H1 (cell line): ENCODE measurements at regions not wholly inside any gene's neighbourhood (a gene's known extent, or its start where the extent isn't known, plus 50 kb on each side); places are given as distances from the start of the nearest gene placed in this dataset.

Experiments used
- CTCF ChIA-PET: fragments of 300-600 bp; sonication (Branson Sonifier 250); formaldehyde crosslinking; loops from one replicate; lab custom pipeline; 2021; ENCODE audit not compliant: partially characterized antibody; lab: Charles Lee
- POLR2A ChIA-PET: fragments of 300-600 bp; sonication (Branson Sonifier 250); formaldehyde crosslinking; loops from one replicate; lab custom pipeline; 2021; ENCODE audit warnings: inconsistent platforms; ENCODE audit not compliant: partially characterized antibody; lab: Charles Lee
- DNase-seq, 2 experiments: peaks; one replicate each; pipeline versions ENCODE4 v3.0.0 to v3.0.0-alpha.2; 2010 to 2022; ENCODE audit warnings: low spot score in 2 of 2, low read depth in 1 of 2, mixed read lengths in 1 of 2
- FAIRE-seq: peaks from 2 replicates; lab custom pipeline; 2011; peaks lifted over from hg19 to GRCh38; lab: Jason Lieb, UNC
- H2AFZ ChIP-seq: 2 replicates; pipeline ENCODE4 v1.8.1; 2012; ENCODE audit warnings: low read length, inconsistent platforms
- H2AK5ac ChIP-seq: 2 replicates; pipeline ENCODE4 v1.6.1; 2013; ENCODE audit warnings: low read depth, low read length
- H2BK120ac ChIP-seq: replicated peaks from 2 replicates; pipeline ENCODE3; 2013; ENCODE audit warnings: low read depth, low read length, inconsistent platforms
- H2BK12ac ChIP-seq: 2 replicates; pipeline ENCODE4 v1.6.1; 2013; ENCODE audit warnings: low read depth, low read length
- H2BK15ac ChIP-seq: 2 replicates; pipeline ENCODE4 v1.6.1; 2013; ENCODE audit warnings: low read length
- H2BK20ac ChIP-seq: 2 replicates; pipeline ENCODE4 v1.6.1; 2013; ENCODE audit warnings: low read length
- H2BK5ac ChIP-seq: 2 replicates; pipeline ENCODE4 v1.6.1; 2013; ENCODE audit warnings: low read depth, low read length
- H3K14ac ChIP-seq: 2 replicates; pipeline ENCODE4 v1.6.1; 2013; ENCODE audit warnings: inconsistent platforms; ENCODE audit not compliant: insufficient read length
- H3K18ac ChIP-seq: 2 replicates; pipeline ENCODE4 v1.6.1; 2013; ENCODE audit warnings: low read length; ENCODE audit errors: extremely low read depth
- H3K23ac ChIP-seq: 2 replicates; pipeline ENCODE4 v1.6.1; 2013; ENCODE audit warnings: inconsistent platforms; ENCODE audit not compliant: insufficient read length
- H3K23me2 ChIP-seq: 2 replicates; pipeline ENCODE4 v1.6.1; 2013; ENCODE audit warnings: low read depth, low read length
- H3K27ac ChIP-seq: 2 replicates; pipeline ENCODE4 v1.6.1; 2011; ENCODE audit warnings: low read depth, low read length, inconsistent platforms
- H3K27me3 ChIP-seq, 4 experiments: replicated peaks in 1 of 4; 1 replicate in 1 of 4; 2 replicates in 3 of 4; pipeline versions ENCODE4 v1.6.1 to v1.8.1; 2011 to 2013; ENCODE audit warnings: low read length in 3 of 4, mild to moderate bottlenecking in 3 of 4, inconsistent platforms in 2 of 4, mixed read lengths in 2 of 4, moderate library complexity in 1 of 4; ENCODE audit not compliant: control insufficient read depth in 3 of 4, insufficient read depth in 3 of 4; ENCODE audit errors: extremely low read depth in 1 of 4
- H3K36me3 ChIP-seq, 4 experiments: 2 replicates each; pipeline versions ENCODE4 v1.6.1 to v1.8.1; 2011 to 2013; ENCODE audit warnings: mild to moderate bottlenecking in 4 of 4, low read length in 3 of 4, moderate library complexity in 2 of 4, control low read depth in 1 of 4, inconsistent platforms in 1 of 4; ENCODE audit not compliant: insufficient read depth in 4 of 4, control insufficient read depth in 2 of 4
- H3K4ac ChIP-seq: replicated peaks from 2 replicates; pipeline ENCODE3; 2013; ENCODE audit warnings: low read length, low read depth, mixed read lengths, inconsistent platforms; ENCODE audit not compliant: insufficient read length
- H3K4me1 ChIP-seq, 4 experiments: replicated peaks in 1 of 4; 1 replicate in 1 of 4; 2 replicates in 3 of 4; pipeline versions ENCODE4 v1.6.1 to v1.8.1; 2011 to 2013; ENCODE audit warnings: low read length in 3 of 4, inconsistent platforms in 2 of 4, mixed read lengths in 1 of 4; ENCODE audit not compliant: insufficient read depth in 4 of 4, control insufficient read depth in 3 of 4
- H3K4me2 ChIP-seq, 2 experiments: 2 replicates each; pipeline versions ENCODE4 v1.6.1 to v1.8.1; 2011 to 2013; ENCODE audit warnings: low read depth in 2 of 2, low read length in 2 of 2, control low read depth in 1 of 2, inconsistent platforms in 1 of 2, mild to moderate bottlenecking in 1 of 2; ENCODE audit not compliant: insufficient read depth in 1 of 2
- H3K4me3 ChIP-seq, 4 experiments: fragments of 200-600, 300-600 bp in 1 of 4; sonication (generic), shearing (Covaris generic), sonication (Bioruptor Twin) in 1 of 4; 2 replicates each; pipeline versions ENCODE4 v1.5.1 to v1.8.1; 2011 to 2016; ENCODE audit warnings: low read length in 4 of 4, low read depth in 3 of 4, control low read depth in 2 of 4, inconsistent platforms in 2 of 4, mild to moderate bottlenecking in 2 of 4, mixed read lengths in 1 of 4, moderate library complexity in 1 of 4; ENCODE audit not compliant: insufficient read depth in 2 of 4; ENCODE audit errors: extremely low read depth in 1 of 4
- H3K56ac ChIP-seq: replicated peaks from 2 replicates; pipeline ENCODE3; 2013; ENCODE audit warnings: low read depth, mild to moderate bottlenecking, mixed read lengths, low read length, inconsistent platforms; ENCODE audit not compliant: insufficient read length
- H3K79me1 ChIP-seq: 2 replicates; pipeline ENCODE4 v1.6.1; 2013; ENCODE audit warnings: low read depth, low read length, control low read depth
- H3K79me2 ChIP-seq, 2 experiments: 2 replicates each; pipeline versions ENCODE4 v1.6.1 to v1.8.1; 2012 to 2013; ENCODE audit warnings: low read length in 2 of 2, mild to moderate bottlenecking in 2 of 2, inconsistent platforms in 1 of 2; ENCODE audit not compliant: insufficient read depth in 2 of 2, control insufficient read depth in 1 of 2
- H3K9ac ChIP-seq, 4 experiments: replicated peaks in 1 of 4; 1 replicate in 1 of 4; 2 replicates in 3 of 4; pipeline versions ENCODE4 v1.6.1 to v1.8.1; 2011 to 2013; ENCODE audit warnings: low read depth in 3 of 4, low read length in 3 of 4, control low read depth in 2 of 4, mild to moderate bottlenecking in 2 of 4, moderate library complexity in 2 of 4, inconsistent platforms in 1 of 4; ENCODE audit errors: extremely low read depth in 1 of 4
- H3K9me3 ChIP-seq, 2 experiments: 2 replicates each; pipeline versions ENCODE4 v1.6.1 to v1.8.1; 2012 to 2013; ENCODE audit warnings: mild to moderate bottlenecking in 2 of 2, moderate library complexity in 2 of 2, control low read depth in 1 of 2, inconsistent platforms in 1 of 2, low read depth in 1 of 2, low read length in 1 of 2, mixed read lengths in 1 of 2; ENCODE audit not compliant: insufficient read depth in 2 of 2
- H4K20me1 ChIP-seq, 2 experiments: replicated peaks in 1 of 2; 2 replicates each; pipeline versions ENCODE3 to v1.8.1; 2011 to 2013; ENCODE audit warnings: inconsistent platforms in 2 of 2, low read length in 2 of 2, mild to moderate bottlenecking in 1 of 2; ENCODE audit not compliant: insufficient read depth in 2 of 2, control insufficient read depth in 1 of 2
- H4K5ac ChIP-seq: 2 replicates; pipeline ENCODE4 v1.6.1; 2013; ENCODE audit warnings: low read length, low read depth, mixed read lengths, inconsistent platforms; ENCODE audit not compliant: insufficient read length
- H4K8ac ChIP-seq: 2 replicates; pipeline ENCODE4 v1.8.0; 2013; ENCODE audit warnings: mild to moderate bottlenecking, moderate library complexity, low read length, inconsistent platforms; ENCODE audit not compliant: insufficient read depth; ENCODE audit errors: extremely low read depth
- H4K91ac ChIP-seq: replicated peaks from 2 replicates; pipeline ENCODE3; 2013; ENCODE audit warnings: low read length, mixed read lengths, inconsistent platforms; ENCODE audit not compliant: insufficient read length
- CHD1 ChIP-seq: IDR thresholded peaks from 2 replicates; pipeline ENCODE4 v1.6.1; 2012; ENCODE audit warnings: low read depth, low read length, improper control_type of control experiment
- FOSL1 ChIP-seq: IDR thresholded peaks from 2 replicates; pipeline ENCODE4 v1.6.1; 2011; ENCODE audit warnings: mild to moderate bottlenecking, low read depth, low read length, moderate library complexity; ENCODE audit not compliant: insufficient read depth
- HDAC2 ChIP-seq, 2 experiments: fragments of 300-600 bp in 1 of 2; sonication (generic) in 1 of 2; IDR thresholded peaks; 2 replicates each; pipeline ENCODE4 v1.6.1; 2011 to 2012; ENCODE audit warnings: low read depth in 2 of 2, low read length in 2 of 2, mild to moderate bottlenecking in 2 of 2, moderate library complexity in 2 of 2, borderline replicate concordance in 1 of 2, inconsistent platforms in 1 of 2
- SIX5 ChIP-seq: IDR thresholded peaks from 2 replicates; pipeline ENCODE4 v1.6.1; 2011; ENCODE audit warnings: mild to moderate bottlenecking, low read depth, low read length

DNA sequence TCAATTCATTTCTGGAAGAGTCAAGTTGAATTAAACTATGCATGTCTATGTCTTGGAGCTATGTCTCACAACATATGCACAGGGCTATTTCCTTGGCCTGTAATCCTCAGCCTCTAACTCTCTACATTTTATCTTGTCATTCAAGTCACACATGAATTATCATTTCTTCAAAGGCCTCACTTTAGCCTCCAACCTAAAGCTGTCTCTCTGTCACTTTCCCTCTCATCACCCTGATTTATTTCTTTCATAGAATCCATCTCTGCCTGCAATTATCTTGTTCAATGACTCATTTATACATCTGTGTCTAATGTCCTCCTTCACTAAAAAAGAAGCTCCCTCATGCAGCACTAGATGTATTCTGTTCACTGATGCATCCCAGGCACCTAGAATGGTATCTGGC, 614.2 kb upstream of the REG3G start:
- H3K14ac ChIP-seq = no peak overlapping the region
- no peaks in the 10 kb centered on the region for H3K23me2 ChIP-seq
- FAIRE-seq = no peak
- no peak overlapping the region for H3K56ac ChIP-seq
- TF ChIP-seq FOSL1 = no peak
- TF ChIP-seq HDAC2 (IDR thresholded peaks at IDR 0.05; ENCODE audit: borderline replicate concordance in 1 of 2, low read depth in 2 of 2, low read length in 2 of 2) = no peak
- no peak for TF ChIP-seq CHD1
- TF ChIP-seq SIX5 = no peak
- H2BK20ac ChIP-seq = no peak overlapping the region
- ChIA-PET CTCF (interaction anchor here (1.4 kb wide), 1 partner anchor 569 kb away, joined by 4 read pairs; no protein-coding TSS in a partner anchor), POLR2A (no interaction called here)
- H3K36me3 ChIP-seq = no peaks in the 10 kb centered on the region
- H3K9me3 ChIP-seq = no peaks in the 10 kb centered on the region
- DNase-seq = no peak
- no peak overlapping the region for H2BK12ac ChIP-seq
- no peak overlapping the region for H3K4me3 ChIP-seq
- no peak overlapping the region for H2BK15ac ChIP-seq
- no peak overlapping the region for H3K4ac ChIP-seq
- H3K79me1 ChIP-seq = no peaks in the 10 kb centered on the region
- no peak overlapping the region for H2AK5ac ChIP-seq
- H3K4me2 ChIP-seq = no peak overlapping the region
- no peak overlapping the region for H2BK5ac ChIP-seq
- no peak overlapping the region for H4K91ac ChIP-seq
- H3K23ac ChIP-seq = no peak overlapping the region
- H3K9ac ChIP-seq = no peak overlapping the region
- H4K8ac ChIP-seq = no peak overlapping the region
- no peak overlapping the region for H3K27ac ChIP-seq
- no peaks in the 10 kb centered on the region for H4K20me1 ChIP-seq
- no peaks in the 10 kb centered on the region for H3K27me3 ChIP-seq
- no peak overlapping the region for H3K18ac ChIP-seq
- no peak overlapping the region for H2BK120ac ChIP-seq
- H2AFZ ChIP-seq = no peak overlapping the region
- no peaks in the 10 kb centered on the region for H3K79me2 ChIP-seq
- no peaks in the 10 kb centered on the region for H3K4me1 ChIP-seq
- H4K5ac ChIP-seq = no peak overlapping the region
